ENCODE measurements at regions not wholly inside any gene's neighbourhood (a gene's known extent, or its start where the extent isn't known, plus 50 kb on each side); places are given as distances from the start of the nearest gene placed in this dataset.

DNA sequence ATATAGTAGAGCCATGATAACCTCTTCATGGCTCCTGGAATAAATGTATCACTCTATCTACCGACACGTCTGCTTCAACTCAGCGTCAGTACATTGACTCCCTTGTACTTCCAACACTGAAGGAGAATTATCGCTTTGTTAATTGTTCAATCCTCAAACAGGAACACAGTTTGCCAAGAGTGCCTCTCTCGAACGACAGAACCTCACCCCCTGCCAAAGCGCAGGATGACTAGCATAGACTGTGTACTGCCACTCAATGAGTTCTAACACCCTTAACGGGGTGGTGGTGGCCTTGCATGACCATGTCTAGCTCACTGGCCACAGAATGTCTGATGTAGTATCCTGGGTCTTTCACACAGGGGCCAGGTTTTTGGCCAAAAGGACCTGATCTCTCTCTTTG, 81.4 kb upstream of the HEY2 start:
- TF ChIP-seq, protein P1, sequence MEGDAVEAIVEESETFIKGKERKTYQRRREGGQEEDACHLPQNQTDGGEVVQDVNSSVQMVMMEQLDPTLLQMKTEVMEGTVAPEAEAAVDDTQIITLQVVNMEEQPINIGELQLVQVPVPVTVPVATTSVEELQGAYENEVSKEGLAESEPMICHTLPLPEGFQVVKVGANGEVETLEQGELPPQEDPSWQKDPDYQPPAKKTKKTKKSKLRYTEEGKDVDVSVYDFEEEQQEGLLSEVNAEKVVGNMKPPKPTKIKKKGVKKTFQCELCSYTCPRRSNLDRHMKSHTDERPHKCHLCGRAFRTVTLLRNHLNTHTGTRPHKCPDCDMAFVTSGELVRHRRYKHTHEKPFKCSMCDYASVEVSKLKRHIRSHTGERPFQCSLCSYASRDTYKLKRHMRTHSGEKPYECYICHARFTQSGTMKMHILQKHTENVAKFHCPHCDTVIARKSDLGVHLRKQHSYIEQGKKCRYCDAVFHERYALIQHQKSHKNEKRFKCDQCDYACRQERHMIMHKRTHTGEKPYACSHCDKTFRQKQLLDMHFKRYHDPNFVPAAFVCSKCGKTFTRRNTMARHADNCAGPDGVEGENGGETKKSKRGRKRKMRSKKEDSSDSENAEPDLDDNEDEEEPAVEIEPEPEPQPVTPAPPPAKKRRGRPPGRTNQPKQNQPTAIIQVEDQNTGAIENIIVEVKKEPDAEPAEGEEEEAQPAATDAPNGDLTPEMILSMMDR (conservative IDR thresholded peaks at IDR 0.05; ENCODE audit: low read depth in 2 of 2): no peak
- TF ChIP-seq POLR2AphosphoS5 (IDR thresholded peaks at IDR 0.05; ENCODE audit: low read depth): no peak
- TF ChIP-seq NANOG (IDR thresholded peaks at IDR 0.05; ENCODE audit: borderline replicate concordance): no peak
- no peak for TF ChIP-seq EZH2 (IDR thresholded peaks at IDR 0.05; ENCODE audit: low read depth, unreplicated experiment)
- TF ChIP-seq JUNB (IDR thresholded peaks at IDR 0.05; ENCODE audit: unreplicated experiment): no peak

Data from GM23338 (cell line).